Keratinocyte (primary cell): ENCODE measurements at regions not wholly inside any gene's neighbourhood (a gene's known extent, or its start where the extent isn't known, plus 50 kb on each side); places are given as distances from the start of the nearest gene placed in this dataset.

Experiments used
- DNase-seq: peaks from one replicate; pipeline ENCODE4 v3.0.0-alpha.2; 2011; ENCODE audit warnings: low read depth, missing footprints, low spot score
- FAIRE-seq: peaks from 2 replicates; lab custom pipeline; 2011; peaks lifted over from hg19 to GRCh38; lab: Jason Lieb, UNC
- H2AFZ ChIP-seq: 2 replicates; pipeline ENCODE4 v1.6.0; 2012; ENCODE audit warnings: low read length, control low read depth, inconsistent platforms; ENCODE audit not compliant: control insufficient read depth
- H3K27ac ChIP-seq: 2 replicates; pipeline ENCODE4 v1.5.1; 2011; ENCODE audit warnings: low read length; ENCODE audit not compliant: control insufficient read depth, insufficient read depth
- H3K27me3 ChIP-seq: 3 replicates; pipeline ENCODE4 v1.6.0; 2011; ENCODE audit warnings: low read length; ENCODE audit not compliant: control insufficient read depth, insufficient read depth; ENCODE audit errors: extremely low read depth
- H3K36me3 ChIP-seq, 2 experiments: 2 replicates in 1 of 2; 3 replicates in 1 of 2; pipeline ENCODE4 v1.5.1; 2011; ENCODE audit warnings: low read length in 2 of 2, mild to moderate bottlenecking in 1 of 2; ENCODE audit not compliant: control insufficient read depth in 2 of 2, insufficient read depth in 2 of 2; ENCODE audit errors: extremely low read depth in 1 of 2
- H3K4me1 ChIP-seq: 3 replicates; pipeline ENCODE4 v1.5.1; 2011; ENCODE audit warnings: low read length; ENCODE audit not compliant: control insufficient read depth, insufficient read depth; ENCODE audit errors: extremely low read depth
- H3K4me2 ChIP-seq: 3 replicates; pipeline ENCODE4 v1.6.0; 2011; ENCODE audit warnings: low read depth, low read length; ENCODE audit not compliant: control insufficient read depth, insufficient read depth; ENCODE audit errors: extremely low read depth
- H3K4me3 ChIP-seq, 3 experiments: fragments of 200-600 bp in 1 of 3; sonication (generic) in 1 of 3; 2 replicates in 2 of 3; 3 replicates in 1 of 3; pipeline ENCODE4 v1.5.1; 2011 to 2016; ENCODE audit warnings: low read length in 3 of 3, mild to moderate bottlenecking in 3 of 3, control low read depth in 2 of 3, inconsistent platforms in 1 of 3, low read depth in 1 of 3, mixed read lengths in 1 of 3, mixed run types in 1 of 3, moderate library complexity in 1 of 3; ENCODE audit not compliant: control insufficient read depth in 2 of 3, insufficient read depth in 2 of 3; ENCODE audit errors: extremely low read depth in 1 of 3
- H3K79me2 ChIP-seq: 2 replicates; pipeline ENCODE4 v1.6.0; 2012; ENCODE audit warnings: low read length; ENCODE audit not compliant: control insufficient read depth, insufficient read depth
- H3K9ac ChIP-seq: 3 replicates; pipeline ENCODE4 v1.6.0; 2011; ENCODE audit warnings: low read length; ENCODE audit not compliant: control insufficient read depth, insufficient read depth; ENCODE audit errors: extremely low read depth
- H3K9me1 ChIP-seq: 3 replicates; pipeline ENCODE4 v1.6.0; 2011; ENCODE audit warnings: low read length; ENCODE audit not compliant: control insufficient read depth, insufficient read depth; ENCODE audit errors: extremely low read depth
- H3K9me3 ChIP-seq: 2 replicates; pipeline ENCODE4 v1.5.1; 2012; ENCODE audit warnings: low read depth, low read length; ENCODE audit not compliant: control insufficient read depth
- H4K20me1 ChIP-seq: 3 replicates; pipeline ENCODE4 v1.6.0; 2011; ENCODE audit warnings: low read length; ENCODE audit not compliant: control insufficient read depth, insufficient read depth; ENCODE audit errors: extremely low read depth
- EZH2 ChIP-seq: IDR thresholded peaks from one replicate; pipeline ENCODE4 v1.6.1; 2012; ENCODE audit warnings: inconsistent platforms, mild to moderate bottlenecking, low read length, moderate library complexity
- dilution Hi-C: fragments of 300-500 bp; cut with MboI; formaldehyde crosslinking; loops from one replicate; pipeline ENCODE4 v1.7.0; 2020; ENCODE audit warnings: low sequenced_read_pairs; ENCODE audit not compliant: extremely low pct_ligation_motif_present
- TF ChIP-seq, protein P1 (sequence below), 3 experiments: IDR thresholded peaks in 1 of 3; conservative IDR thresholded peaks in 1 of 3; optimal IDR thresholded peaks in 1 of 3; 2 replicates in 2 of 3; 3 replicates in 1 of 3; pipeline versions ENCODE3 to v1.5.1; 2011; ENCODE audit warnings: low read length in 3 of 3, mild to moderate bottlenecking in 3 of 3, moderate library complexity in 2 of 3, control low read depth in 1 of 3, inconsistent platforms in 1 of 3; ENCODE audit not compliant: insufficient read depth in 2 of 3; ENCODE audit errors: extremely low read depth in 1 of 3

DNA sequence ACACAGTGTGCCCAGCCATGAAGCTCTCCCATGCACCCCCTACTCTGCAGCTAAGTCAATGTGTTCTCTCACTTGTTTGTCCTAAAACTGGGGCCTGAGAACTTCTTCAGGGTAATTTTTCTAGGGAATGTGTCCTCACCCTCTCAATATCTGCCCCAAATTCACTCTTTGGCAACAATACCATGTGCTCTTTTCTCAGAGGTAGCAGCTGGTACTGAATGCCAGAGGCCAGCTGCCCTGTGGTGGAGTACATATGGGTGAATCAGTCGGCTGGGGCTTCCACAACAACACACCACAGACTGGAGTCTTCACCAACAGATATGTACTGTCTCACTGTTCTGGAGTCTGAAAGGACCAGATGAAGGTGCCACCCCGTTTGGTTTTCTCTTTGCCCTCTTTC is 97.7 kb upstream of the TOP3B start:
- Histone ChIP-seq H3K4me1 (peaks cover 15% of the 10 kb centered on the region), H3K9ac (no peak overlapping the region), H3K9me1 (no peaks in the 10 kb centered on the region), H3K79me2 (no peaks in the 10 kb centered on the region), H3K36me3 (no peaks in the 10 kb centered on the region), H3K27me3 (peaks cover 8% of the 10 kb centered on the region), H2AFZ (no peak overlapping the region), H3K9me3 (no peaks in the 10 kb centered on the region), H3K4me3 (no peak overlapping the region), H4K20me1 (no peaks in the 10 kb centered on the region), H3K4me2 (no peak overlapping the region), H3K27ac (no peak overlapping the region)
- TF ChIP-seq, protein P1, sequence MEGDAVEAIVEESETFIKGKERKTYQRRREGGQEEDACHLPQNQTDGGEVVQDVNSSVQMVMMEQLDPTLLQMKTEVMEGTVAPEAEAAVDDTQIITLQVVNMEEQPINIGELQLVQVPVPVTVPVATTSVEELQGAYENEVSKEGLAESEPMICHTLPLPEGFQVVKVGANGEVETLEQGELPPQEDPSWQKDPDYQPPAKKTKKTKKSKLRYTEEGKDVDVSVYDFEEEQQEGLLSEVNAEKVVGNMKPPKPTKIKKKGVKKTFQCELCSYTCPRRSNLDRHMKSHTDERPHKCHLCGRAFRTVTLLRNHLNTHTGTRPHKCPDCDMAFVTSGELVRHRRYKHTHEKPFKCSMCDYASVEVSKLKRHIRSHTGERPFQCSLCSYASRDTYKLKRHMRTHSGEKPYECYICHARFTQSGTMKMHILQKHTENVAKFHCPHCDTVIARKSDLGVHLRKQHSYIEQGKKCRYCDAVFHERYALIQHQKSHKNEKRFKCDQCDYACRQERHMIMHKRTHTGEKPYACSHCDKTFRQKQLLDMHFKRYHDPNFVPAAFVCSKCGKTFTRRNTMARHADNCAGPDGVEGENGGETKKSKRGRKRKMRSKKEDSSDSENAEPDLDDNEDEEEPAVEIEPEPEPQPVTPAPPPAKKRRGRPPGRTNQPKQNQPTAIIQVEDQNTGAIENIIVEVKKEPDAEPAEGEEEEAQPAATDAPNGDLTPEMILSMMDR (optimal IDR thresholded peaks at IDR 0.05 in 1 of 3, IDR thresholded peaks at IDR 0.05 in 1 of 3, conservative IDR thresholded peaks at IDR 0.05 in 1 of 3; ENCODE audit: extremely low read depth in 1 of 3, insufficient read depth in 2 of 3, low read length in 3 of 3): no peak
- TF ChIP-seq EZH2: no peak
- dilution Hi-C loops: no loop called here
- DNase-seq: no peak
- FAIRE-seq: no peak

DNA sequence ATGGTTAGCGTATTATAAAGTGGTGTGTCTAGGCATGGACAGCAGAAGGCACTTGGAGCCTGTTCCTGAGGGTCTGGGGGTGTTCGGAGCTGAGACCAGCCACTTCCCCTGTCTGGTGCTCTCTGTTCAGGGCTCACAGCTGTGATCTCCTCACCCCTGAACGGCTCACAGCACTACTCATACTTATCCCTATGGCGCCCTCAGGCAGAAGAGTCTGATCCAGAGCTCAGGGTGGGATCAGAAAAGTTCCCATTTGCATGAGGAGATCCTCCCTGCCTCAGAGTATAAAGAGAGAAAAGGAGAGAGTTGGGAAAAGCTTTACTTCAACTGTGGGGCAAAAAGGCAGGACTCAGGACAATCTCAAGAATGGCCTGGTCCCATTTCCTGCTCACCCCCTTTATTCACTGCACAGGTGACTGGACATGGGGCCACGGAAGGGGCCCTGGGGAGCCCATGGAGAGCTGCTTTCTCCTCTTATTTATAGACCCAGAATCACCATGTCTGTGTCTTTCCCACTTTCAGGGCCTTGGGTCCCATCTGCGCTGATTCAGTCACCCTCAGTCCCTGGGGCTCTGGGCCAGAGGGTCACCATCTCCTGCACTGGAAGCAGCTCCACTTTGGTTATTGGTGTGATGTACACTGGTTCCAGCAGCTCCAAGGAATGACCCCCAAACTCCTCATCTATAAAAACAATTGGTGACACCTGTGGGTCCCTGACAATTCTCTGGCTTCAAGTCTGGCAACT is 97.0 kb upstream of the TOP3B start:
- Histone ChIP-seq H4K20me1 (no peaks in the 10 kb centered on the region), H3K9ac (no peak overlapping the region), H2AFZ (no peak overlapping the region), H3K27ac (no peak overlapping the region), H3K9me1 (no peaks in the 10 kb centered on the region), H3K27me3 (peaks cover 8% of the 10 kb centered on the region), H3K4me2 (no peak overlapping the region), H3K4me1 (peaks cover 22% of the 10 kb centered on the region), H3K9me3 (no peaks in the 10 kb centered on the region), H3K79me2 (no peaks in the 10 kb centered on the region), H3K36me3 (no peaks in the 10 kb centered on the region), H3K4me3 (no peak overlapping the region)
- TF ChIP-seq EZH2: no peak
- TF ChIP-seq, protein P1 (optimal IDR thresholded peaks at IDR 0.05 in 1 of 3, IDR thresholded peaks at IDR 0.05 in 1 of 3, conservative IDR thresholded peaks at IDR 0.05 in 1 of 3; ENCODE audit: extremely low read depth in 1 of 3, insufficient read depth in 2 of 3, low read length in 3 of 3): no peak
- DNase-seq (no peak), FAIRE-seq (no peak)
- dilution Hi-C loops: no loop called here
